ENCODE measurements at regions not wholly inside any gene's neighbourhood (a gene's known extent, or its start where the extent isn't known, plus 50 kb on each side); places are given as distances from the start of the nearest gene placed in this dataset.

DNA sequence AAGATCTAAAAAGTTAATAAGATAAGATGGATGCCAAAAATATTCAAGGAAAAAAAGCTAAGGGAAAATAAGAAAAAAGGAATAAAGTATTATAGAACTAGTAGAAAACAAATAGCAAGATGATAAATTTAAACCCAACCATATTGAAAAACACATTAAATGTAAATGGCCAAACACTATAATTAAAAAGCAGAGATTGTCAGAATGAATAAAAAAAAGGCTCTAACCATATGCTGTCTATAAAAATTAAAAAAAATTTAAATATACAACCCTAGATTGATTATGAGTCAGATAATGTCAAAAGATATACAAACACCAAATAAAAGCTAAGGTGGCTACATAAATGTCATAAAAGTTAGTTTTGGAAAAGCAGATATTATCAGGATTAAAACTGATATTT is 617.5 kb upstream of the SGCG start:
- H4K20me1 ChIP-seq (ENCODE audit: insufficient read depth, low read length, poor library complexity, severe bottlenecking), result no peaks in the 10 kb centered on the region
- no peak overlapping the region for H3K4me3 ChIP-seq (ENCODE audit: low read length, poor library complexity, severe bottlenecking)

DNA sequence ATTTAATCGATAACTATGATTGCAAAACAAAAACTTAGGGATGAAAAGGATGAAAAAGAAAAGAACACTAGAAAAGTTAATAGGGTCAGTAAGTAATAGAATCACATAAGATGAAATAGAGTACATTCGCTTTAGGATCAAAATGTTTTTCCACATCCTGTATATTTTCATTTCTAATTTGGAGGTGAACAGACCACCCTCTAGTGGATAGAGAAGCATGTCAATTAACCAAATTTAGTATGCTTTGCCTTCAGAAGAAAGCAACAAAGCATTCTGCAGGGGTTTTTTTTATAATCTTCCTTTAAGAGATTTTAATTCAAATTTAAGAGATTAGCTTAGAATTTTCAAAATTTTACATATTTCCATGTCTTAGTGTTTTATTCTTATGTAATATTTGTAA is 611.0 kb upstream of the SGCG start:
- Histone ChIP-seq H3F3A (ENCODE audit: low read depth) (no peaks in the 10 kb centered on the region), H3K79me2 (ENCODE audit: insufficient read depth, low read length) (no peaks in the 10 kb centered on the region), H3K9me2 (replicated peaks; ENCODE audit: low read depth, low read length) (no peaks in the 10 kb centered on the region), H3K4me1 (ENCODE audit: insufficient read depth, low read length, poor library complexity, severe bottlenecking) (no peaks in the 10 kb centered on the region), H3K4me3 (ENCODE audit: low read length, poor library complexity, severe bottlenecking) (no peak overlapping the region), H3K9ac (ENCODE audit: low read depth, low read length, poor library complexity, severe bottlenecking) (no peak overlapping the region), H2AFZ (ENCODE audit: low read length) (no peak overlapping the region), H3K27me3 (ENCODE audit: insufficient read depth, low read length, poor library complexity, severe bottlenecking) (no peaks in the 10 kb centered on the region), H4K20me1 (ENCODE audit: insufficient read depth, low read length, poor library complexity, severe bottlenecking) (no peaks in the 10 kb centered on the region), H3K36me3 (ENCODE audit: insufficient read depth, low read length) (no peaks in the 10 kb centered on the region), H3K4me2 (ENCODE audit: low read depth, low read length, poor library complexity, severe bottlenecking) (no peak overlapping the region), H3K9me3 (ENCODE audit: insufficient read depth, low read depth, low read length) (no peaks in the 10 kb centered on the region)
- TF ChIP-seq EZH2phosphoT487 (IDR thresholded peaks at IDR 0.05; ENCODE audit: borderline replicate concordance), result no peak
- TF ChIP-seq, protein P1, sequence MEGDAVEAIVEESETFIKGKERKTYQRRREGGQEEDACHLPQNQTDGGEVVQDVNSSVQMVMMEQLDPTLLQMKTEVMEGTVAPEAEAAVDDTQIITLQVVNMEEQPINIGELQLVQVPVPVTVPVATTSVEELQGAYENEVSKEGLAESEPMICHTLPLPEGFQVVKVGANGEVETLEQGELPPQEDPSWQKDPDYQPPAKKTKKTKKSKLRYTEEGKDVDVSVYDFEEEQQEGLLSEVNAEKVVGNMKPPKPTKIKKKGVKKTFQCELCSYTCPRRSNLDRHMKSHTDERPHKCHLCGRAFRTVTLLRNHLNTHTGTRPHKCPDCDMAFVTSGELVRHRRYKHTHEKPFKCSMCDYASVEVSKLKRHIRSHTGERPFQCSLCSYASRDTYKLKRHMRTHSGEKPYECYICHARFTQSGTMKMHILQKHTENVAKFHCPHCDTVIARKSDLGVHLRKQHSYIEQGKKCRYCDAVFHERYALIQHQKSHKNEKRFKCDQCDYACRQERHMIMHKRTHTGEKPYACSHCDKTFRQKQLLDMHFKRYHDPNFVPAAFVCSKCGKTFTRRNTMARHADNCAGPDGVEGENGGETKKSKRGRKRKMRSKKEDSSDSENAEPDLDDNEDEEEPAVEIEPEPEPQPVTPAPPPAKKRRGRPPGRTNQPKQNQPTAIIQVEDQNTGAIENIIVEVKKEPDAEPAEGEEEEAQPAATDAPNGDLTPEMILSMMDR (conservative IDR thresholded peaks at IDR 0.05; ENCODE audit: low read length), result no peak; the same call in 1 of the 2 replicates

More for the DNA sequence above, 617.5 kb upstream of the SGCG start:
- no peaks in the 10 kb centered on the region for H3K4me1 ChIP-seq (ENCODE audit: insufficient read depth, low read length, poor library complexity, severe bottlenecking)
- TF ChIP-seq, protein P1 (conservative IDR thresholded peaks at IDR 0.05; ENCODE audit: low read length), result no peak
- no peak for TF ChIP-seq EZH2phosphoT487 (IDR thresholded peaks at IDR 0.05; ENCODE audit: borderline replicate concordance)
- no peak overlapping the region for H3K9ac ChIP-seq (ENCODE audit: low read depth, low read length, poor library complexity, severe bottlenecking)
- no peaks in the 10 kb centered on the region for H3K9me3 ChIP-seq (ENCODE audit: insufficient read depth, low read depth, low read length)
- no peaks in the 10 kb centered on the region for H3F3A ChIP-seq (ENCODE audit: low read depth)
- no peaks in the 10 kb centered on the region for H3K79me2 ChIP-seq (ENCODE audit: insufficient read depth, low read length)
- H2AFZ ChIP-seq (ENCODE audit: low read length), result no peak overlapping the region
- no peaks in the 10 kb centered on the region for H3K9me2 ChIP-seq (replicated peaks; ENCODE audit: low read depth, low read length)
- H3K27me3 ChIP-seq (ENCODE audit: insufficient read depth, low read length, poor library complexity, severe bottlenecking), result no peaks in the 10 kb centered on the region
- H3K36me3 ChIP-seq (ENCODE audit: insufficient read depth, low read length), result no peaks in the 10 kb centered on the region
- H3K4me2 ChIP-seq (ENCODE audit: low read depth, low read length, poor library complexity, severe bottlenecking), result no peak overlapping the region

DNA sequence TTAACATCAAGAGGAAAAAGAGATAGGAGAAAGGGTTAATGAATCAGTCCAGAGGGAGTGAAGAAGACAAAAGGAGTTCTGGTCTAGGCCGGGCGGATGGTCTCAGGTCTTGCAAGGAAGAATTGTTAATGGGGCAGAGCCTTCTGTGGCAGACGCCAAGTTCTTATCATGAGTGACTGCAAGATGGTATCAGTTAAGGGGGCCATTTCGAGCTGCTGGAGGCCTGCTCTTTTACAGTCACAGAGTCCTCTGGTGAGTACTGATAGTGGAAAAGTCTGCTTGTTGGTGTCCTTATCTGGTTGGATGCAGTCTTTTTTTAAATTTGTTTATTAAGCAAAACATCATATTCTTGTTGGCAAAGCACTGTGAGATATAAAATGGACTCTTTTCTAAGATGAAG is 590.9 kb upstream of the SGCG start:
- H3K9ac ChIP-seq (ENCODE audit: low read depth, low read length, poor library complexity, severe bottlenecking), result no peak overlapping the region
- H4K20me1 ChIP-seq (ENCODE audit: insufficient read depth, low read length, poor library complexity, severe bottlenecking), result no peaks in the 10 kb centered on the region
- no peaks in the 10 kb centered on the region for H3K27me3 ChIP-seq (ENCODE audit: insufficient read depth, low read length, poor library complexity, severe bottlenecking)
- H3F3A ChIP-seq (ENCODE audit: low read depth), result no peaks in the 10 kb centered on the region
- no peak overlapping the region for H3K4me3 ChIP-seq (ENCODE audit: low read length, poor library complexity, severe bottlenecking)
- TF ChIP-seq EZH2phosphoT487 (IDR thresholded peaks at IDR 0.05; ENCODE audit: borderline replicate concordance), result no peak
- TF ChIP-seq, protein P1 (conservative IDR thresholded peaks at IDR 0.05; ENCODE audit: low read length), result no peak
- H3K36me3 ChIP-seq (ENCODE audit: insufficient read depth, low read length), result no peaks in the 10 kb centered on the region
- H3K4me1 ChIP-seq (ENCODE audit: insufficient read depth, low read length, poor library complexity, severe bottlenecking), result no peaks in the 10 kb centered on the region
- no peaks in the 10 kb centered on the region for H3K79me2 ChIP-seq (ENCODE audit: insufficient read depth, low read length)
- H3K9me2 ChIP-seq (replicated peaks; ENCODE audit: low read depth, low read length), result no peaks in the 10 kb centered on the region
- H3K9me3 ChIP-seq (ENCODE audit: insufficient read depth, low read depth, low read length), result no peaks in the 10 kb centered on the region
- H3K4me2 ChIP-seq (ENCODE audit: low read depth, low read length, poor library complexity, severe bottlenecking), result no peak overlapping the region
- no peak overlapping the region for H2AFZ ChIP-seq (ENCODE audit: low read length)
